ENCODE measurements at regions not wholly inside any gene's neighbourhood (a gene's known extent, or its start where the extent isn't known, plus 50 kb on each side); places are given as distances from the start of the nearest gene placed in this dataset.

DNA sequence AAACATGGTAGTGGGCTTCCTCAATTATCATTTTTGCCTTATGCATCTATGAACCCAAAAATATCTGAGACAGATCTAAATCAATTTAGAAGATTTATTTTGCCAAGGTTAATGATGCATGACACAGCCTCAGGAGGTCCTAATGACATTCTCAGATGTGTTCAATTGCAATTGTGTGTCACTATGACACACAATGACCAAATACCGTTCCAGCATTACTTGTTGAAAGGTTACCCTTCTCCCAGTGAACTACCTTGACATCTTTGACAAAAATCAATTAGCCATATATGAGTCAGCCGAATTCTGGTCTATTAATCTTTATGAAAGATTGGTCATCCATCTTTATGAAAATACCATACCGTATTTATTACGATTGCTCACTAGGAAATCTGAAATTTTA is 592.5 kb upstream of the GJE1 start:
- TF ChIP-seq POLR2A (IDR thresholded peaks at IDR 0.05; ENCODE audit: extremely low read depth, insufficient read length) (no peak), MYC (IDR thresholded peaks at IDR 0.05; ENCODE audit: low read depth, low read length) (no peak)
- TF ChIP-seq, protein P1, sequence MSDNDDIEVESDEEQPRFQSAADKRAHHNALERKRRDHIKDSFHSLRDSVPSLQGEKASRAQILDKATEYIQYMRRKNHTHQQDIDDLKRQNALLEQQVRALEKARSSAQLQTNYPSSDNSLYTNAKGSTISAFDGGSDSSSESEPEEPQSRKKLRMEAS (IDR thresholded peaks at IDR 0.05; ENCODE audit: low read depth, low read length) = no peak
- TF ChIP-seq, protein P2, sequence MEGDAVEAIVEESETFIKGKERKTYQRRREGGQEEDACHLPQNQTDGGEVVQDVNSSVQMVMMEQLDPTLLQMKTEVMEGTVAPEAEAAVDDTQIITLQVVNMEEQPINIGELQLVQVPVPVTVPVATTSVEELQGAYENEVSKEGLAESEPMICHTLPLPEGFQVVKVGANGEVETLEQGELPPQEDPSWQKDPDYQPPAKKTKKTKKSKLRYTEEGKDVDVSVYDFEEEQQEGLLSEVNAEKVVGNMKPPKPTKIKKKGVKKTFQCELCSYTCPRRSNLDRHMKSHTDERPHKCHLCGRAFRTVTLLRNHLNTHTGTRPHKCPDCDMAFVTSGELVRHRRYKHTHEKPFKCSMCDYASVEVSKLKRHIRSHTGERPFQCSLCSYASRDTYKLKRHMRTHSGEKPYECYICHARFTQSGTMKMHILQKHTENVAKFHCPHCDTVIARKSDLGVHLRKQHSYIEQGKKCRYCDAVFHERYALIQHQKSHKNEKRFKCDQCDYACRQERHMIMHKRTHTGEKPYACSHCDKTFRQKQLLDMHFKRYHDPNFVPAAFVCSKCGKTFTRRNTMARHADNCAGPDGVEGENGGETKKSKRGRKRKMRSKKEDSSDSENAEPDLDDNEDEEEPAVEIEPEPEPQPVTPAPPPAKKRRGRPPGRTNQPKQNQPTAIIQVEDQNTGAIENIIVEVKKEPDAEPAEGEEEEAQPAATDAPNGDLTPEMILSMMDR (IDR thresholded peaks at IDR 0.05; ENCODE audit: low read depth, low read length) = no peak
- DNase-seq (ENCODE audit: low read depth) = no peak
- H3K4me3 ChIP-seq (ENCODE audit: low read depth, low read length) = no peak overlapping the region

DNA sequence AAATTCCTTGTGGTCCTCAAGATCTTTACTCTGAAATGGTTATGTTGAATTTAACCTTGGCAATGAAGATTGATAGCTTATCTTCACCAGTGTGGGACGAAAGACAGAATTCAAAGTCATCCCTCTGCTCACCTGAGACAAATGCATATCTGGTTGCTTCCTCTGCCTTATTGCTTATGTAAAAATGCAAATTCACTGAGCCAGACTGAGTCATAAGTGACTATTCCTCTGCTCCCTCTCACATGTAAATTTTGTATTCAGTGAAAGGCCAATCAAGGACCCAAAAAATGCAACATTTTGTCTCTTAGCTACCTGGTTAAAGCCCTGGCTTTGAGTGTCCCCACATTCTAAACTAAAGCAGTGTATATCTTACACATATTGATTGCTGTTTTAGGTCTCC is 593.1 kb upstream of the GJE1 start:
- no peak for DNase-seq (ENCODE audit: low read depth)
- no peak overlapping the region for H3K4me3 ChIP-seq (ENCODE audit: low read depth, low read length)
- no peak for TF ChIP-seq MYC (IDR thresholded peaks at IDR 0.05; ENCODE audit: low read depth, low read length)
- TF ChIP-seq, protein P2 (IDR thresholded peaks at IDR 0.05; ENCODE audit: low read depth, low read length) = no peak

DNA sequence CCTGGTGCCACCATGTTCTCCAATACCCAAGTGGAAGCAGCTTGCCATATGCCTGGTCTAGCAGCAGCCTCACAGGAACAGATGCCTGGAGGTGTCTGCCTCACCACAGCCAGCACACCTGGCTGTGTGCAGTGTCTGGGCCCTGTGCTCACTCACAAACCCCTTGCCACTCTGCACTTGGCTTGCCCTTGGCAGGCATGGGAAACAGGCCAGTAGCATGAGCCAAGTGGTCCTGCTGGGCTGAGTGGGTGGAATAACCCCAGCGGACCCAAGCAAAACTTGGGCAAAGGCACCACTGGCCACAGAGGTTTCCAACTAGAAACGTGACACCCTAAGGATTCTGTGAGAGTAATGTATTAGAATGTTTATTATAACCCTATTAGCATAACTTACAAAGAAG is 600.5 kb upstream of the GJE1 start:
- H3K4me3 ChIP-seq (ENCODE audit: low read depth, low read length) = no peak overlapping the region
- no peak for DNase-seq (ENCODE audit: low read depth)
- TF ChIP-seq, protein P1 (IDR thresholded peaks at IDR 0.05; ENCODE audit: low read depth, low read length) = no peak
- TF ChIP-seq MYC (IDR thresholded peaks at IDR 0.05; ENCODE audit: low read depth, low read length) (no peak), POLR2A (IDR thresholded peaks at IDR 0.05; ENCODE audit: extremely low read depth, insufficient read length) (no peak)
- TF ChIP-seq, protein P2 (IDR thresholded peaks at IDR 0.05; ENCODE audit: low read depth, low read length) = no peak

DNA sequence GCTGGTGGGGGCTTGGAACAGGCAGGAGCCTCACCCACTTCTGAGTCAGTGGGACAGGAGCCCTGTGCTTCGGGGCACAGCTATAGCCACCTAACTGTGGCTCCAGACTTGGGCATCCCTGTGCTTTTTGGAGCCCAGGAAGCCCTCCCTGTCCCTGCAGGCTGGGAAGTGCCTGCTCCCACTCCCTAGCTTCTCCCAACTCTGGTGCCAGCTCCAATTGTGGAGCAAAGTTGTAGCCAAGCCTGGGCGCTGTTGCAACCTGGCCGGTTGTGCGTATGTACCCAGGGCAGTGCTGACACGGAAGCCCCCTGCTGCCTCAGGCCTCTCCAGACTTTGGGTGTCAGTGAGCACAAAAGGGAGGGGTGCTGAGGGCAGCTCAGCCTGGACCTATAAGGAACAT is 601.7 kb upstream of the GJE1 start:
- TF ChIP-seq, protein P1 (IDR thresholded peaks at IDR 0.05; ENCODE audit: low read depth, low read length) = no peak
- TF ChIP-seq MYC (IDR thresholded peaks at IDR 0.05; ENCODE audit: low read depth, low read length) (no peak), POLR2A (IDR thresholded peaks at IDR 0.05; ENCODE audit: extremely low read depth, insufficient read length) (no peak)
- TF ChIP-seq, protein P2 (IDR thresholded peaks at IDR 0.05; ENCODE audit: low read depth, low read length) = no peak
- DNase-seq (ENCODE audit: low read depth) = no peak
- no peak overlapping the region for H3K4me3 ChIP-seq (ENCODE audit: low read depth, low read length)

DNA sequence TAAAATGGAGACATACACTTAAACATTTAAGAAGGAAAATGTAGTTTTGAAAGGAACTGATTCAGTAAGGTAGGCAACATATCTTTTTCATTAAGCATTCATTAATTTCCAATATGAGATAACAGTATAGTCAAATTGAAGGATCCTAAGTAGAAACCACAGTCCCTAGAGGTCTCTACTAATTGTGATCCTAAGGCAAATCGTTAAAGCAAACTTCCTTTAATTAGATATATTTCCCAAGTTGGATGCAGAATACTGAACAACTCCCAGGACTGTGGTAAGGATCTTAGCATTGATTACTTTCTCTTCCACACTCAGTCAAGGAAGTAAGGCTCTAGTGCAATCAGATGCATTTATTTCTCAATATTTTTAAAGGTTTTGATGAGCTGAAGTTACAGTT is 604.1 kb upstream of the GJE1 start:
- no peak overlapping the region for H3K4me3 ChIP-seq (ENCODE audit: low read depth, low read length)
- DNase-seq (ENCODE audit: low read depth) = no peak
- TF ChIP-seq, protein P1 (IDR thresholded peaks at IDR 0.05; ENCODE audit: low read depth, low read length) = no peak
- TF ChIP-seq, protein P2 (IDR thresholded peaks at IDR 0.05; ENCODE audit: low read depth, low read length) = no peak
- TF ChIP-seq POLR2A (IDR thresholded peaks at IDR 0.05; ENCODE audit: extremely low read depth, insufficient read length) (no peak), MYC (IDR thresholded peaks at IDR 0.05; ENCODE audit: low read depth, low read length) (no peak)

DNA sequence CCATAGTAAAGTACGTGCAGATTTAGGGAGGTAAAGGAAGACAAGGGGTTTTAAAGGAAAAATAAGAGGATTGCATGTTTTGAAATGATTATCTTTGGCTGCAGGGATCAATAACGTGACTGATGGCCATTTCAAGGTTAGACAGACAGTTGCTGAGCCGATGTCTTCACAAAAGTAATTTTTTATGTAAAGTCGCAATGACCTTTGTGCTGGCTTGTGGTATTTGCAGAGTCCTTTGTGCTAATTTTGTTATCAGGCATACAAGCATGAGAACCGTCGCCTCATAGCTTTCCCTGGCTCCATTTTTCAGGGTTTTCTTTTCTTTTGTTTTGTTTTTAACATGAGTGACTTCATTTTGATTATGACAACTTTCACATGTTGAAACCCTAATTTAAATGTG is 605.7 kb upstream of the GJE1 start:
- TF ChIP-seq, protein P2 (IDR thresholded peaks at IDR 0.05; ENCODE audit: low read depth, low read length) = no peak
- DNase-seq (ENCODE audit: low read depth) = no peak
- no peak overlapping the region for H3K4me3 ChIP-seq (ENCODE audit: low read depth, low read length)
